Cardiac muscle cell (in vitro differentiated cells and primary cell): ENCODE measurements at regions not wholly inside any gene's neighbourhood (a gene's known extent, or its start where the extent isn't known, plus 50 kb on each side); places are given as distances from the start of the nearest gene placed in this dataset.

Experiments
- DNase-seq, 2 donors: peaks; one replicate each; pipeline versions ENCODE4 v3.0.0 to v3.0.0-alpha.2; 2010 to 2017; ENCODE audit warnings: low read depth in 1 of 2, low spot score in 1 of 2
- H3K27ac ChIP-seq: fragments of 200-600 bp; sonication (generic); 2 replicates; pipeline ENCODE4 v1.5.1; 2016
- H3K27me3 ChIP-seq: fragments of 200-600 bp; sonication (generic); 2 replicates; pipeline ENCODE4 v1.6.0; 2016; ENCODE audit warnings: control low read depth
- H3K36me3 ChIP-seq: fragments of 200-600 bp; sonication (generic); 2 replicates; pipeline ENCODE4 v1.5.1; 2016; ENCODE audit warnings: control low read depth
- H3K4me1 ChIP-seq: fragments of 200-600 bp; sonication (generic); 2 replicates; pipeline ENCODE4 v1.8.1; 2017; ENCODE audit warnings: low read depth, mild to moderate bottlenecking, mixed run types
- H3K4me3 ChIP-seq: fragments of 200-600 bp; sonication (generic); 2 replicates; pipeline ENCODE4 v1.5.1; 2016; ENCODE audit warnings: mild to moderate bottlenecking
- H3K9me3 ChIP-seq: fragments of 200-600 bp; sonication (generic); 2 replicates; pipeline ENCODE4 v1.5.1; 2017; ENCODE audit warnings: low read depth, mild to moderate bottlenecking, control low read depth
- TF ChIP-seq, protein P1 (sequence below): IDR thresholded peaks from 2 replicates; pipeline ENCODE4 v1.5.1; 2012; ENCODE audit warnings: low read depth, mild to moderate bottlenecking, low read length

DNA sequence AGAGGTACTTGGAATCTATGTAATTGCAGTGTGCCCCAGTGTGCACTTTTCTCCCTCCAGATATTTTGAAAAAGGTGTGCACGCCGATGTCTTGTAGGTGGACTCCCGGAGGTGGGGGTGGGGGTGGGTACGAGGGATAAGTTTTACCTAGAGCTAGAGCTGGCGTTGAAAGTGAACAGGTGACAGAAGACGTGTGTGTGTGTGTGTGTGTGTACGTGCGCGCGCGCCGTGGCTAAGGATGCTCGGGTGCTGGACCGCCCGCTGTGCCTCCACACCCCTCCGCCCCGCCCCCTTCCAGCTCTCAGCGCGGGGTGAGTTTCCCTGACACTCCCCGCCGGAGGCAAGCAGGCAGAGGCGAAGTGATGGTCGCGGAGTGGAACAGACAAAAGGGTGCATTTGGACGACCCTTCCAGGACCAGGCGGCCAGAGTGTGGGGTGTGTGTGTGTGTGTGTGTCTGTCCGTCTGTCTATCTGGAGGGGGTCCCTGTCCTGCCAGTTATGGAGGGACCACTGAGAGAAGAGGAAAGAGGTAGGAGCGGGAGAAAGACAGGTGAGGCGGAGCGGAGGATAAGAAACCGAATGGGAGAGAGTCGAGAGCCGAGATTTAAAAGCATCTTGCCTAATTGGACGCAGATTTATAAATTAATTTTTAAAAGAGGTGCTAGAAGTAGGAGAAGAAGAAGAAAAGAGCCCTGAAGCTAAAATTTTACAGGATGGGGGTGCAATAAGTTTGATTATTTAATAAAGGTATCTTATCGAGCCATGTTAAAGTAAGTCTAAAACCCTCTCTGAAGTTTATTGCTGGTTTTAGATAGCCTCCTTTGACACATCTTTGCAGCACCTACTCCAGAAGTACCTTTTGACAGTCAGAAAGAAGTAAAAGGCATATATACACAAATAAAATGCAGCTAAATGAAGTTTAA lies 335.8 kb upstream of the THRB start:
- no peaks in the 10 kb centered on the region for H3K36me3 ChIP-seq
- H3K27me3 ChIP-seq: peaks cover 90% of the 10 kb centered on the region
- TF ChIP-seq, protein P1, sequence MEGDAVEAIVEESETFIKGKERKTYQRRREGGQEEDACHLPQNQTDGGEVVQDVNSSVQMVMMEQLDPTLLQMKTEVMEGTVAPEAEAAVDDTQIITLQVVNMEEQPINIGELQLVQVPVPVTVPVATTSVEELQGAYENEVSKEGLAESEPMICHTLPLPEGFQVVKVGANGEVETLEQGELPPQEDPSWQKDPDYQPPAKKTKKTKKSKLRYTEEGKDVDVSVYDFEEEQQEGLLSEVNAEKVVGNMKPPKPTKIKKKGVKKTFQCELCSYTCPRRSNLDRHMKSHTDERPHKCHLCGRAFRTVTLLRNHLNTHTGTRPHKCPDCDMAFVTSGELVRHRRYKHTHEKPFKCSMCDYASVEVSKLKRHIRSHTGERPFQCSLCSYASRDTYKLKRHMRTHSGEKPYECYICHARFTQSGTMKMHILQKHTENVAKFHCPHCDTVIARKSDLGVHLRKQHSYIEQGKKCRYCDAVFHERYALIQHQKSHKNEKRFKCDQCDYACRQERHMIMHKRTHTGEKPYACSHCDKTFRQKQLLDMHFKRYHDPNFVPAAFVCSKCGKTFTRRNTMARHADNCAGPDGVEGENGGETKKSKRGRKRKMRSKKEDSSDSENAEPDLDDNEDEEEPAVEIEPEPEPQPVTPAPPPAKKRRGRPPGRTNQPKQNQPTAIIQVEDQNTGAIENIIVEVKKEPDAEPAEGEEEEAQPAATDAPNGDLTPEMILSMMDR: no peak
- peak in 1 of 2 donors; percentile 34 for DNase-seq
- no peaks in the 10 kb centered on the region for H3K4me1 ChIP-seq
- H3K4me3 ChIP-seq: peak overlapping the region; percentile 64
- H3K27ac ChIP-seq: no peak overlapping the region
- no peaks in the 10 kb centered on the region for H3K9me3 ChIP-seq

DNA sequence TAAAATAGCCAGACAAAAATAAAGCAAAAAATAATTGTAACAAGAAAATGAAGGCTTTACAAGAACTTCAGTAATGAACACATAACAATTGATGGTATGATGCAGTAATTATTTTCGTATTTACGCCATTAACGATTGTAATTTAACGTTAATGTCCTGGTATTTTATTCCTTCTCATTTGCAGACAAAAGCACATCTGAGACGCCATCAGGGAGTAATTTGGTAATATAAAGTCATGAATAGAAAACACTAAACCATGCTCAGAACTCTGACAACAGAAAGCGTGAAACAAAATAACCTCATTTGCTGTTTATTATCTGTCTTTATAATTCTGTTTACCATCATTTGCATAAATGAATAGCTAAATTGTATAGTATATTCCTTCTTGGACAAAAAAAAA lies 336.6 kb upstream of the THRB start:
- Histone ChIP-seq H3K4me3 (no peak overlapping the region), H3K9me3 (no peaks in the 10 kb centered on the region), H3K4me1 (no peaks in the 10 kb centered on the region), H3K27ac (no peak overlapping the region), H3K27me3 (peaks cover 86% of the 10 kb centered on the region), H3K36me3 (no peaks in the 10 kb centered on the region)
- DNase-seq: no peak
- TF ChIP-seq, protein P1: no peak

DNA sequence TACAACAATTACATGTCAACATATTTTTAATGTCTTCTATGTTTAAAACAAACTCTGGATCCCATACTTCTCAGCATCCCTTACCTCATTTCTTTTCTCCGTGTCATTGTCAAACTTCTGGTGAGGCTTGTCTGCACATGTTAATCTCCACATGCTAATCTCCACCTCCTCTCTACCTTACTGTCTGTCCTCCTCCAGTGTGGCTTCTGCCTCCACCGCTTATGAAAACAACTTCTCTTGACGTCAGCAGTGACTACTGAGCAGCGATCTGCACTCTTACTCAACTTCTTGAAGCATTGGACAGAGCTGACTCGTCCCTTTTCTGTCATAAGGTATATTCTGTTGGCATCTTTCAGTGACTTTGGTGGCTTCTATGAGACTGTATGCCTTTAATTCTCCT lies 338.2 kb upstream of the THRB start:
- peaks cover 70% of the 10 kb centered on the region for H3K27me3 ChIP-seq
- no peak for DNase-seq
- H3K9me3 ChIP-seq: no peaks in the 10 kb centered on the region
- no peak overlapping the region for H3K27ac ChIP-seq
- no peaks in the 10 kb centered on the region for H3K36me3 ChIP-seq
- TF ChIP-seq, protein P1: no peak
- no peaks in the 10 kb centered on the region for H3K4me1 ChIP-seq
- no peak overlapping the region for H3K4me3 ChIP-seq

DNA sequence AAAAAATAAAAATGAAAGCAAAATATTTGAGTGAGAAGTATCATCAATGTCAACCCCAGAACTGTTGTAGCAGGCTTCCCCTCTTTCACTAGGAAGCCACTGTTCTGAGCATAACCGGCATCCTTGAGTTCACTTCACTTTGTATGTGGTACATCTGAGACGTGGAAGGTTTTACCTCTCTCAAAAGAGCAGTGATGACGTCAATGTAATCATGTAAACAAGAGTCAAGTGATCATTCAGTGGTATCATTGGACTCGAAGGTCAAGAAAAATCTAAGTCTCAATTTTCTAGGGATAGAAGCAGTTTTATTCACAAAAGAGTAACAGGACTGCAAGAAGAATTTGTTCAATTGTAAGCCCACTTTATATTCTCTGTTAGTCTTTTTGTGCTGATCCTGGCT lies 339.8 kb upstream of the THRB start:
- H3K4me3 ChIP-seq: no peak overlapping the region
- no peaks in the 10 kb centered on the region for H3K4me1 ChIP-seq
- H3K36me3 ChIP-seq: no peaks in the 10 kb centered on the region
- H3K9me3 ChIP-seq: no peaks in the 10 kb centered on the region
- peaks cover 56% of the 10 kb centered on the region for H3K27me3 ChIP-seq
- DNase-seq: no peak
- H3K27ac ChIP-seq: no peak overlapping the region
- TF ChIP-seq, protein P1: no peak

DNA sequence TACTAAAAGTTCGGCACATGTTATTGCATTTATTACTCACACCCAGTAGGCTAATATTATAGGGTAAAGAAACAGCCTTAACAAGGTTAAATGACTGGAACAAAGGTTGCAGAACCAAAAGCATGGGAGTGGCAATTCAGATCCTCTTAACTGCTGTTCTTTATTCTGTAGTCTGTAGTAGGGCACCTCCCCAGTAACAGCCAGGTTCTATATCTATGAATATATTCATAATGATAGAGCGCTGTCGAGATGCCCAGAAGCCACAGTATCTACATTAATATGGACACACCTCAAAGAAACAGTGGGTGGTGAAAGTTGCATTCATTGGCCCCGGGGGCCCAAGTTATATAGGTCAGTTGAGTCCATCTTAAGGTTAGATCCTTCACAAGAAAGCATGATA lies 340.9 kb upstream of the THRB start:
- Histone ChIP-seq H3K4me1 (no peaks in the 10 kb centered on the region), H3K36me3 (no peaks in the 10 kb centered on the region), H3K27ac (no peak overlapping the region), H3K4me3 (no peak overlapping the region), H3K27me3 (peaks cover 45% of the 10 kb centered on the region), H3K9me3 (no peaks in the 10 kb centered on the region)
- TF ChIP-seq, protein P1: no peak
- DNase-seq: no peak
